Stimulated activated naive B cell treated with anti-CD40 and anti-IgM and Interleukin-4, amounts not matched to agents 10 μg/mL and 1 μg/mL and 100 μg/mL, for 72 hours (primary cell): ENCODE measurements at regions not wholly inside any gene's neighbourhood (a gene's known extent, or its start where the extent isn't known, plus 50 kb on each side); places are given as distances from the start of the nearest gene placed in this dataset.
"Not testable (repeated sequence)": the region's sequence is repeated elsewhere in the genome, so short reads cannot be mapped to it uniquely, and the experiment has no call there.

Experiments
- ATAC-seq, 2 donors: fragments of 150-1000 bp; cut with Tn5 transposase; replicated peaks; 2 replicates each; pipeline ENCODE4 v1.10.0; 2021; ENCODE audit warnings: moderate library complexity in 1 of 2
- DNase-seq: peaks from one replicate; pipeline ENCODE4 v3.0.0; 2021
- H3K27ac Mint-ChIP-seq: one replicate; pipeline ENCODE4 v1.8.0; 2022; ENCODE audit warnings: mild to moderate bottlenecking, mixed read lengths
- H3K27me3 Mint-ChIP-seq, 2 donors: one replicate each; pipeline ENCODE4 v1.8.0; 2022; ENCODE audit warnings: mixed read lengths in 2 of 2
- H3K36me3 Mint-ChIP-seq, 2 donors: one replicate each; pipeline ENCODE4 v1.8.0; 2022; ENCODE audit warnings: mixed read lengths in 2 of 2, mild to moderate bottlenecking in 1 of 2
- H3K4me1 Mint-ChIP-seq, 2 donors: one replicate each; pipeline ENCODE4 v1.8.0; 2022; ENCODE audit warnings: mixed read lengths in 2 of 2, mild to moderate bottlenecking in 1 of 2
- H3K4me3 Mint-ChIP-seq, 2 donors: one replicate each; pipeline ENCODE4 v1.8.0; 2022; ENCODE audit warnings: mild to moderate bottlenecking in 2 of 2, mixed read lengths in 2 of 2, moderate library complexity in 1 of 2
- H3K9me3 Mint-ChIP-seq, 2 donors: one replicate each; pipeline ENCODE4 v1.8.0; 2022; ENCODE audit warnings: mixed read lengths in 2 of 2, mild to moderate bottlenecking in 1 of 2

DNA sequence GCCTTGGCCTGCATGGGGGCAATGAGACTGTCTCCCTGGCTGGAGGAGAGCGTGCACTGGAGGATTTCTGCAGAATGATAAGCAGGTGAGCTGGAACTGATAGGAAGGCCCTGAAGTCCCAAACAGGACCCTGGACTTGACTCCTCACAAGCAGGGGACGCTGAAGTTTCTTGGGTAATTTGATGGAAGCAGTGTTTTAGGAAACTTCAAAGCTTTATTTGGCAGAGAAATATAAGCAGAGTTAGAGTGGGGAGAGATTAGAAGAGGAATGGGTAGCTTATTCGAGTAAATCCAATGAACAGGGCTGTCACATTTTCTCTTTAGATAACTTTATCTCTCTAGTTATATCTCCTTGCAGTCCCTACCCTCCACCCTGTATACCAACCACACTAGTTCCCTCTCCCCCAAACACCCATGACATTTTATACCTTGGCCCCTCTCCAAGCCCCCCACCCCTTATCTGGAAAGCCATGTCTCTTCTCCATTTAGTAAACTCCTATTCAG lies 73.6 kb upstream of the IGFBP5 start:
- no peak overlapping the region for H3K27ac Mint-ChIP-seq
- H3K9me3 Mint-ChIP-seq, result peaks cover 4% of the 10 kb centered on the region in 2 donors
- H3K36me3 Mint-ChIP-seq, result no peaks in the 10 kb centered on the region
- no peak overlapping the region for H3K4me3 Mint-ChIP-seq
- H3K27me3 Mint-ChIP-seq, result peaks cover 14 to 35% of the 10 kb centered on the region in 2 donors
- ATAC-seq (no peak), DNase-seq (no peak)
- H3K4me1 Mint-ChIP-seq, result peaks cover 0 to 3% of the 10 kb centered on the region in 2 donors

DNA sequence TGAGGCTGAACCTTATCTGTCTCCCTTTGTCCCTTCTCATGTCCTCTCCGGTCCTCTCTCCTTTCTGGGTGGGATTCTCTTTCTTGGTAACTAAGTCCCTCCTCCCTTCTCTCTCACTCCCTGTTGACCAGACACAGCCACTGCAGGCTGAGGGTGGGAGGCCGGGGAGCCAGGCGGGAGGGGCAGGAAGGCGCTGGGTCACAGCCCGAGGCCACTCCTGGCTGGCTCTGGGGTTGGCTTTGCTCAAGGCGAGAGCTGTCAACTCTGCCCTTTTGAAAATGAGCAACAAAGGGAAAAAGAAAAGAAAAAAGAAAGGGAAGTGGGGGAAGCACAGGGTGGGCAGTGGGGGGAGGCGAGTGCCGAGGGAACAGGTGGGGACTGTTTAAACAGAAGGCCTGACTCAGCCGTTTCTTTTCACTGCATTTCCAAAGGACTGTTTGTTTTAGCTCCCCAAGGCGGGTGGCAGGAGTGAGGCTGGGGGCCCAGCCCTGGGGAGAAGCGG lies 70.5 kb upstream of the IGFBP5 start:
- Mint-ChIP-seq H3K36me3 (no peaks in the 10 kb centered on the region), H3K27me3 (peaks cover 8 to 35% of the 10 kb centered on the region in 2 donors), H3K27ac (no peak overlapping the region), H3K9me3 (peaks cover 0 to 2% of the 10 kb centered on the region in 2 donors), H3K4me1 (peaks cover 0 to 2% of the 10 kb centered on the region in 2 donors), H3K4me3 (no peak overlapping the region)
- no peak for ATAC-seq
- DNase-seq, result no peak

DNA sequence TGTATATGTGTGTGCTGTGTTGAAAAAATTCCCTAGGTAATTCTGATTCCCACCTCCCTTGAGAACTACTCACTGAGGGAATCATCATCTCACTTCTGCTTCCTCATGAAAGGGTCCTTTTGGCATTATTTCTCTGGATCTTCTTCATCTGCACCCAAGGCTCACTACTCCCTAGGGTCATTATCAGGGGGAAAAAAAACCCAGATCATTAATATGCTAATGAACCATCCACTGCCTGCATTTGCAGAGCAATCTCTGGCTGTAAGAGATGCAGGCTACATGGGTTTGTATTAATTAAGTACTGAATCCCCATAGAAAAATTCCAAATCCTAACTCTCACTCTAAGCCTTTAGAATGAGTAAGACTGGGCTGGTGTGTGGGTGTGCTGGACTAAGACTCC lies 68.0 kb upstream of the IGFBP5 start:
- no peak overlapping the region for H3K27ac Mint-ChIP-seq
- no peaks in the 10 kb centered on the region for H3K9me3 Mint-ChIP-seq
- peaks cover 0 to 1% of the 10 kb centered on the region in 2 donors for H3K4me1 Mint-ChIP-seq

DNA sequence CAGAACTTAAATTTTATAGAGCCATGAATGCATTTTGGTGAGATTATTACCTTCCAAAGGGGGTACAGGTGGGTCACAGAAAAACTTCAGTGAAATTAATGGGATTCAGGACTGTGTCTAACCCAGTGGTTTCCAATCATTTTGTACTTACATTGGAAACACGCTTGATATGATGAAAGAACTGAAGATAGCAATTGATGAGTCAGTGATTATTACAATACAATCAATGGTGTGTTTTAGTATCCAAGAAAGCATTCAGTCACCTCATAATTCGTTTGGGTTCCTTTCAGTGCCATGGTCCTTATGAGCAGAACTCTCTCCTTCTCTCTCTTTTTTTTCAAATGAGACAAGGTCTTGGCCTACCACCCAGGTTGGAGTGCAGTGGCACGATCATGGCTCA lies 66.5 kb upstream of the IGFBP5 start:
- peaks cover 4 to 13% of the 10 kb centered on the region in 2 donors for H3K27me3 Mint-ChIP-seq
- H3K4me1 Mint-ChIP-seq, result peaks cover 0 to 1% of the 10 kb centered on the region in 2 donors
- no peak overlapping the region for H3K27ac Mint-ChIP-seq
- no peaks in the 10 kb centered on the region for H3K36me3 Mint-ChIP-seq
- no peak overlapping the region for H3K4me3 Mint-ChIP-seq
- ATAC-seq (no peak), DNase-seq (no peak)
- H3K9me3 Mint-ChIP-seq, result no peaks in the 10 kb centered on the region

More for the DNA sequence above, 68.0 kb upstream of the IGFBP5 start:
- Mint-ChIP-seq H3K4me3 (no peak overlapping the region), H3K36me3 (no peaks in the 10 kb centered on the region), H3K27me3 (peaks cover 8 to 20% of the 10 kb centered on the region in 2 donors)
- ATAC-seq, result no peak
- no peak for DNase-seq

DNA sequence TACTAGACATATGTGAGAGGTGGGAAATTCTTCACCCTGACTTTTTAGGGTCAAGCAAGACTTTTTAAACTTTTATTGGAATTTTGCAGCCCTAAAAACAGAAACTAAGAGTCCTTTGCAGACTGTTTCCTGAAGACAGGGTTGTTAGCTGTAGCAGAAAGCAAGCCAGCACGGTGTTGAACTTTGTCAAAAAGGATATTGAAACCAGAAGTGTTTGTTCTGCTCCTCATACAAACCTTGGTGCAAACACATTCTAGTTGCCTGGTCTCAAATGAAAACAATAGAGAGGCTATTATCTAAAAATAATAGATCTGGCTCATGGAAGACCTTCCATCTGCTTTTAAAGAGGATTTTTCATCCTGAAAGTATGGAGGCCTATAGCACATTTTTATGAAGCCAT lies 65.8 kb upstream of the IGFBP5 start:
- Mint-ChIP-seq H3K9me3 (no peaks in the 10 kb centered on the region), H3K4me1 (peaks cover 0 to 1% of the 10 kb centered on the region in 2 donors), H3K4me3 (no peak overlapping the region), H3K27ac (no peak overlapping the region), H3K36me3 (no peaks in the 10 kb centered on the region), H3K27me3 (peaks cover 5 to 14% of the 10 kb centered on the region in 2 donors)
- ATAC-seq, result no peak
- no peak for DNase-seq

DNA sequence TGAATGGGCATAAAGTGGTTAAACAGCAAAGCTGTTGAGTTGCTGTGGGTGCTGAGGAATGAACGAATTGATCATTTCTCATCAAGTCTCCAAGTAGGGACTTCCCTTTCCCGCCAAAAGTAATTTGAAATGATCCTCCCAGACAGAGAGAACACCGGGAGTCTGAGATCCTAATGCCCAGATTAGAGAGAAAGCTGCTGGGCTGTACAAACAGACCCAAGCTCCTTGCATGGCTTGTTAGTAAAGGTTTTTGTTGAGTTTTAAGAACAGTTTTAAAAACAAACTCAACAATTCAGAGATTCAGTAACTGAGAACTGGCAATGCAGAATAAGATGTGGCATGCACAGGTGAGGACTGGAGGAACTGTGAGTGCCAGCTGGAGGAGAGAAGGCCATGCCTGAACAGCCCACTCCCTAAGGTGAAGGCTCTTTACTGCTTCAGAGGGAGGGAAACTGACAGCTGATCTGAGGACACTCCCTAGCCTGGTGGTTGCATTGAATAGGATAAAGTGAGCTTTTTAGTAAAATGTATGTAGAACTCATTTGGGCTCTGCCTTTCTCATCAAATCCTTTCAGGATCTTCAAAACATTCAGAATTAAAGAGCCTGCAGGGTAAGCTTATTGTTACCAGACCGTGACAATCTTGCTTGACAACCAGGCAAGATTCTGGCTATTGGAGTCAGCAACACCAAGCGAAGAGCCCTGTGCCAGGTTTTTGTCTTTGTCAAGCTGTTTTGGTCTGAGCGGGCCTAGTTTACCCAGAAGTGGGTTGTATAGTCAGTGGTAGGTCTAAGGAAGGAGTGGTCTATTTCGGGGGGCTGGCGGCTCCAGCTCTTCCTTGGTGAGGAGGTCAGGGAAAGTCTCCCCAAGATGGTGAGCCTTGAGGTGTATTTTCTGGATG lies 63.2 kb upstream of the IGFBP5 start:
- H3K36me3 Mint-ChIP-seq, result no peaks in the 10 kb centered on the region
- H3K27ac Mint-ChIP-seq, result no peak overlapping the region
- DNase-seq (no peak), ATAC-seq (no peak)
- no peaks in the 10 kb centered on the region for H3K9me3 Mint-ChIP-seq
- peaks cover 0 to 3% of the 10 kb centered on the region in 2 donors for H3K4me1 Mint-ChIP-seq
- no peak overlapping the region for H3K4me3 Mint-ChIP-seq
- H3K27me3 Mint-ChIP-seq, result peaks cover 3 to 14% of the 10 kb centered on the region in 2 donors

DNA sequence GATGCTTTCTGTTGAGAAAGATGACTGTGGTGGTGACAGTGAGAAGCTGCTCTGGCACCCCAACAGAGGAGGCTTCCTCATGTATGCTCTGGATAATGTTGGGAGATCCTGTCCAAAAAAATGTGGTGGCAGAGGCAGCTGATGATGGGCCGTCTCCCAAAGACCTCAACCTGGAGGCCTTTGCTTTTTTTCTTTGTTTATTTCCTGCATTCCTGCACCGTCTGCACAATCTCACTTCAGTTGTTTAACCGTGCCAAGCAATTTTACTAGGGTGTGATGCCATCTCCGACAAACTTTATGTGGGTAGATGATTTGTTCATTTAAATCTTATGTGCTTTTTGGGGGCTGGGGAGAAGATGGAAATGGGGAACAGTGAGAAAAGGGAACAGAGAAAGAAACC lies 62.2 kb upstream of the IGFBP5 start:
- DNase-seq (no peak), ATAC-seq (no peak)
- Mint-ChIP-seq H3K27me3 (peaks cover 3 to 14% of the 10 kb centered on the region in 2 donors), H3K36me3 (no peaks in the 10 kb centered on the region), H3K4me3 (no peak overlapping the region), H3K27ac (no peak overlapping the region), H3K9me3 (no peaks in the 10 kb centered on the region), H3K4me1 (peaks cover 0 to 3% of the 10 kb centered on the region in 2 donors)

DNA sequence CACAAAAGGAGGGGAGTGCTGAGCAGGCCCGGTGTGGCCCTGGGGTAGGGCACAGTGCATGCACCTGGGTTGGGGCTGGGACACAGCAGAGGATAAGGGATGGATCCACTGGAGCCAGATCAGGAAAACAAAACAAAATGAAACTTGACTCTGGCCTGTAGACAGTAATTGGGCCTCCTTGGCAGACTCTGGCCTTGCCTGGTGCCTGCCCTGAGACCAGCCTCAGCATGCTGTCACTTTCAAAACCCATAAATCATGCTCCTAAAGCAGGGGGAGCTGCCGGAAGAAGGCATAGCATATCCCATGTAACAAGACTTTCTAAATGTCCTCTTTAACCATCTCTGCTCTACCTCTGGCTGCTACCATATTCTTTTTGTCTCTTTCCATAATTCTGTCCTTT lies 61.1 kb upstream of the IGFBP5 start:
- H3K27ac Mint-ChIP-seq, result no peak overlapping the region

DNA sequence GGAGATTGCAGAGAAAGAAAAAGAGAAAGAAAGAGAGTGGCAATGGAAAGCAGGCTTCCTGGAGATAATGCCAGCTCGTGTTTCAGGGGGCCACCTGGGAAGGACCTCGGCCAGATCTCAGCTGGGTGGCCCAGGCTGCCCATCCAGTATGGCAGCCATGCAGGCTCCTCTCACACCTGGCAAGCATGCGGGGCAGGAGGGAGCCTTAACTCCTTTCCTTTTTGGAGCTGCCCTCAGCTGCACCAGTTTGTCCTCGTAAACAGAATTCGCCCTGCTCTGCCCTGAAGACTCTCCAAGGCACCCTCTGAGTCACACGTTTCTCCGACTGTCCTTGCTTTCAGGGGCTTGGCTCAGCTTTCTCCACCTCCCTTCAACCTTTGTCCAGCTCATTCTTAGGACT lies 59.5 kb upstream of the IGFBP5 start:
- Mint-ChIP-seq H3K4me3 (no peak overlapping the region), H3K4me1 (peaks cover 0 to 3% of the 10 kb centered on the region in 2 donors), H3K9me3 (peaks cover 0 to 2% of the 10 kb centered on the region in 2 donors), H3K27ac (no peak overlapping the region), H3K36me3 (no peaks in the 10 kb centered on the region), H3K27me3 (peaks cover 3 to 21% of the 10 kb centered on the region in 2 donors)
- no peak for ATAC-seq
- DNase-seq, result no peak

More for the DNA sequence above, 61.1 kb upstream of the IGFBP5 start:
- H3K9me3 Mint-ChIP-seq, result peaks cover 0 to 2% of the 10 kb centered on the region in 2 donors
- peaks cover 3 to 14% of the 10 kb centered on the region in 2 donors for H3K27me3 Mint-ChIP-seq
- DNase-seq (no peak), ATAC-seq (no peak)
- peaks cover 0 to 3% of the 10 kb centered on the region in 2 donors for H3K4me1 Mint-ChIP-seq
- H3K4me3 Mint-ChIP-seq, result no peak overlapping the region
- no peaks in the 10 kb centered on the region for H3K36me3 Mint-ChIP-seq

DNA sequence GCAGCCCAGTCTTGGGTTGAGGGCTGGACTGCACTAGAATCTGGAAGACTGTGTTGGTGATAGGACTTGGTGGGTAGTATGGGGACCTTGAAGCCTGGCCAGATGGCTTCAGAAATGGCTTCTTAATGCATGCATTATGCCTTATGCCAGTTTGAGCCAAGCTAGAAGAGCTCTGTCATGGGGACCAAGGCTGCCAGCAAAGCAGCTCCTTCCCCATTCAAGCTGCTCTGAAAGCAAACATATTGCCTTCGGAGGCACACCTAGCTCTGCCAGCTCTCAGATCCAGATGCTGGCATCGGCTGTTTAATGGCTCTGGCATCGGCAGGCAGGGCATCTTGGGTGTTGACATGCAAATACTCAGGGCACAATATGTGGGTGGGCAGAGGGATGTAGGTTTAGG lies 59.0 kb upstream of the IGFBP5 start:
- H3K27me3 Mint-ChIP-seq, result peaks cover 8 to 25% of the 10 kb centered on the region in 2 donors
- no peak overlapping the region for H3K27ac Mint-ChIP-seq
- peaks cover 0 to 3% of the 10 kb centered on the region in 2 donors for H3K4me1 Mint-ChIP-seq
- no peaks in the 10 kb centered on the region for H3K36me3 Mint-ChIP-seq
- H3K4me3 Mint-ChIP-seq, result no peak overlapping the region
- peaks cover 0 to 2% of the 10 kb centered on the region in 2 donors for H3K9me3 Mint-ChIP-seq
- no peak for DNase-seq
- ATAC-seq, result no peak

DNA sequence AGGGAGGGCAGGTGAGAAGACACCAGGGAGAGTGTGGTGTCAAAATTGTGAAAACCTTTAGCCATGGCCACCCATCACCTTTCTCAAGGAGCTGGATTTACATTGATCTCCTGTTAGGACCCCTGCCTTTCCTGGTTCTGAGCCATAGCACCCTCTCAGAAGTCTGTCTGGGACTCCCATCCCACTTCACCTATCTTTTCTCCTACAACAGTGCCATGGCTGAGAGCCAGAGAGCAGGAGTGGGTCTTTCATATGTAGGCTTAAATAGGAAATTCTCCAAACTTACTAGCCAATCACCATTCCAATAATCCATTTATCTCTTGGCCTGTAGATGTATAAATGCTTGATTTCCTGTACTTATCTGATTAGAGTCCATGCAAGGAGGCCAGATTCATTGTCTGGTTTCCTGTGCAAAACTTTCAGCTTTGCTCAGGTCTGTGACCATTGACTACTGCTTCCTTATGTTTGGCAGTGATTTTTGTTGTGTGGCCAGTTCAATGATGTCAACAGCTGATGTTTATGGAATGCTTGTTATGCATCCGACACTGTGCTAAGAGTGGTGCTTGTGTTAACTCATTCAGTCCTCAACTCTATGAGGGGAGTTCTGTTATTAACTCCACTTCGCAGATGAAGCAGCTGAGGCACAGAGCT lies 57.6 kb upstream of the IGFBP5 start:
- no peak for DNase-seq
- Mint-ChIP-seq H3K4me3 (no peak overlapping the region), H3K4me1 (peaks cover 0 to 3% of the 10 kb centered on the region in 2 donors), H3K27ac (no peak overlapping the region), H3K36me3 (no peaks in the 10 kb centered on the region), H3K9me3 (peaks cover 6 to 7% of the 10 kb centered on the region in 2 donors), H3K27me3 (peaks cover 18 to 31% of the 10 kb centered on the region in 2 donors)
- ATAC-seq, result no peak

DNA sequence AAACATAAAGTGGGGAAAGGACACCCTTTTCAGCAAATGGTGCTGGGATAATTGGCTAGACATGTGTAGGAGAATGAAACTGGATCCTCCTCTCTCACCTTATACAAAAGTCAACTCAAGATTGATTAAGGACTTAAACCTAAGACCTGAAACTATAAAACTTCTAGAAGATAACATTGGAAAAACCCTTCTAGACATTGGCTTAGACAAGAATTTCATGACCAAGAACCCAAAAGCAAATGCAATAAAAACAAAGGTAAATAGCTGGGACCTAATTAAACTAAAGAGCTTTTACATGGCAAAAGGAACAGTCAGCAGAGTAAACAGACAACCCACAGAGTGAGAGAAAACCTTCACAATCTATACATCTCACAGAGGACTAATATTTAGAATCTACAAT lies 55.4 kb upstream of the IGFBP5 start:
- ATAC-seq, H3K9me3 Mint-ChIP-seq, H3K27ac Mint-ChIP-seq, H3K4me3 Mint-ChIP-seq, DNase-seq, H3K4me1 Mint-ChIP-seq, H3K36me3 Mint-ChIP-seq: not testable (repeated sequence)
- H3K27me3 Mint-ChIP-seq, result peaks cover 25 to 44% of the 10 kb centered on the region in 2 donors

DNA sequence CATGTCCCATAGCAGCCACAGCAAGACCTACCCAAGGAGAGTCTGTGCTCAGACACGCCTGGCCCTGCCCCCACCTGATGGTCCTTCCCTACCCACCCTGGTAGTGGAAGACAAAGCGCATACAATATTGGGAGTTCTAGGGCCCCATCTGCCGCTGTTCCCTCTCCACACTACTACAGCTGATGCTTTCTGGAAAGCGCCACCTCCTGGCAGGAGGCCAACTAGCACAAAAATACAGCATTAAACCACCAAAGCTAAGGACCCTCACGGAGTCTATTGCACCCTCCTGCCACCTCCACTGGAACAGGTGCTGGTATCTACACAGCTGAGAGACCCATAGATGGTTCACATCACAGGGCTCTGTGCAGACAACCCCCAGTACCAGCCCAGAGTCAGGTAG lies 50.9 kb upstream of the IGFBP5 start:
- not testable (repeated sequence) for H3K9me3 Mint-ChIP-seq, ATAC-seq, H3K4me3 Mint-ChIP-seq, H3K4me1 Mint-ChIP-seq, H3K27ac Mint-ChIP-seq, DNase-seq, H3K36me3 Mint-ChIP-seq
- peaks cover 38 to 63% of the 10 kb centered on the region in 2 donors for H3K27me3 Mint-ChIP-seq

DNA sequence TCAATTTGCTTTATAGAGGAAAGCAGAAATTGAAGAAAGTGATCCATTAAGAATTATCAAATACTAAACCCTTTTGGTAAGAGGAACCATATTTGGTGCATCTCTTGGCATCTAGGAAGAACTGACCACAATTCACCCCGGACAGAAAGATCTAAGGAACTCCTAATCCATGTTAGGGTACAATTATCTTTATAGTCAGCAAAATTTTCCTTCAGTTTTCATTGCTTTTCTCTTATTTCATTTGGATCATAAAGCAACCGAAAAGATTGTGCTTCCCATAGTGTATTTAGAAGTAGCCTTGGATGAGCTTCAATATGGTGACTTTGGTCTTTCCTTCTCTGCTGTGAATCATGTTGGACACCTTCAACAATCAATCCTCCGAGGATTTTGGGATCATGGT lies 50.1 kb upstream of the IGFBP5 start:
- H3K27ac Mint-ChIP-seq, result no peak overlapping the region
- no peak for DNase-seq
- H3K4me3 Mint-ChIP-seq, result no peak overlapping the region
- H3K36me3 Mint-ChIP-seq, result no peaks in the 10 kb centered on the region
- H3K4me1 Mint-ChIP-seq, result no peaks in the 10 kb centered on the region
- peaks cover 5 to 9% of the 10 kb centered on the region in 2 donors for H3K9me3 Mint-ChIP-seq
- no peak for ATAC-seq
- peaks cover 38 to 67% of the 10 kb centered on the region in 2 donors for H3K27me3 Mint-ChIP-seq
